Kidney epithelial cell (primary cell): ENCODE measurements at regions not wholly inside any gene's neighbourhood (a gene's known extent, or its start where the extent isn't known, plus 50 kb on each side); places are given as distances from the start of the nearest gene placed in this dataset.

Source experiments
- DNase-seq: peaks from one replicate; pipeline ENCODE4 v3.0.0-alpha.2; 2010; ENCODE audit warnings: low read depth
- H3K27me3 ChIP-seq: 2 replicates; pipeline ENCODE4 v1.6.0; 2011; ENCODE audit warnings: low read length; ENCODE audit not compliant: control insufficient read depth, insufficient read depth
- H3K36me3 ChIP-seq: 2 replicates; pipeline ENCODE4 v1.5.1; 2011; ENCODE audit warnings: low read length; ENCODE audit not compliant: control insufficient read depth, insufficient read depth
- H3K4me3 ChIP-seq: 2 replicates; pipeline ENCODE4 v1.5.1; 2011; ENCODE audit warnings: low read depth, mild to moderate bottlenecking, control low read depth, low read length
- TF ChIP-seq, protein P1 (sequence below): IDR thresholded peaks from 2 replicates; pipeline ENCODE4 v1.5.1; 2011; ENCODE audit warnings: mild to moderate bottlenecking, moderate library complexity, low read length, control low read depth, inconsistent platforms; ENCODE audit not compliant: insufficient read depth, poor library complexity, severe bottlenecking

DNA sequence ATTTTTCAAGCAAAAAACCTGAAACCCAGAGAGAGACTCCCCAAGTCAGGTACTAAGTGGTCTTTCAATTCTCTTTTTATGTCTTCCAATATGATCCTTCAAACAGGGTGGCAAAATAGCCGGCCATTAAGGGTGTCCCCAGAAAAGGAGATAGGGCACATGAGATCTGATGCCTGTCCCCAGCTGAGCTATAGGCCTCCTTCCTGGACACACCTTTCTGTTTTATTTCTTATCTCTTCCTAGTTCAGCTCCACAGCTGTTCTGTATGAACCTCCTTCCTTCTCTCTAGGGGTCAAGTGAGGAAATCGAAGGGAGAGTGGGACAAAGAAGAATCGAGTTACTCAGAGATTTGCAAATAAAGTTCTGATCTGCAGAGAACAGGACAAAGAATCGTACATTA, 112.4 kb upstream of the ATP1A1 start:
- Histone ChIP-seq H3K36me3 (no peaks in the 10 kb centered on the region), H3K27me3 (no peaks in the 10 kb centered on the region), H3K4me3 (no peak overlapping the region)
- no peak for DNase-seq
- TF ChIP-seq, protein P1, sequence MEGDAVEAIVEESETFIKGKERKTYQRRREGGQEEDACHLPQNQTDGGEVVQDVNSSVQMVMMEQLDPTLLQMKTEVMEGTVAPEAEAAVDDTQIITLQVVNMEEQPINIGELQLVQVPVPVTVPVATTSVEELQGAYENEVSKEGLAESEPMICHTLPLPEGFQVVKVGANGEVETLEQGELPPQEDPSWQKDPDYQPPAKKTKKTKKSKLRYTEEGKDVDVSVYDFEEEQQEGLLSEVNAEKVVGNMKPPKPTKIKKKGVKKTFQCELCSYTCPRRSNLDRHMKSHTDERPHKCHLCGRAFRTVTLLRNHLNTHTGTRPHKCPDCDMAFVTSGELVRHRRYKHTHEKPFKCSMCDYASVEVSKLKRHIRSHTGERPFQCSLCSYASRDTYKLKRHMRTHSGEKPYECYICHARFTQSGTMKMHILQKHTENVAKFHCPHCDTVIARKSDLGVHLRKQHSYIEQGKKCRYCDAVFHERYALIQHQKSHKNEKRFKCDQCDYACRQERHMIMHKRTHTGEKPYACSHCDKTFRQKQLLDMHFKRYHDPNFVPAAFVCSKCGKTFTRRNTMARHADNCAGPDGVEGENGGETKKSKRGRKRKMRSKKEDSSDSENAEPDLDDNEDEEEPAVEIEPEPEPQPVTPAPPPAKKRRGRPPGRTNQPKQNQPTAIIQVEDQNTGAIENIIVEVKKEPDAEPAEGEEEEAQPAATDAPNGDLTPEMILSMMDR = no peak

DNA sequence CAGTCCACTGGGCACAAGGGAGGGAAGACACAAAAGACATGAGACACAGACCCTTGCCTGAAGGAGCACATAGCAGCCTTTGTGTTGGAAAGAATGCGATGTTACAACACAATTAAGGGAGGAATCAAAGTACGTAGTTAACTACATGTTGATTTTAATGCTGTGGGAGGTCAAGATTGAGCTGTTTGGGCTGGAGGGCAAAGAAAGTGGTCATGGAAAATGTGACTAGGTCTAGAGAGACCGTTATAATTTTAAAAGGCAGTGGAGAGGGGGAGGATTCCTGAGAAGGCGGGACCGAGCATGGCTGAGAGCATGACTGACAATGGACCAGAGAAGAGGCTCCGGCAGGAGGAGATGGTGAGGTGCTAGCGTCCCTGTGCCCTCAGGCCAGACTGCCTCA, 111.8 kb upstream of the ATP1A1 start:
- TF ChIP-seq, protein P1 = no peak
- no peak for DNase-seq
- no peak overlapping the region for H3K4me3 ChIP-seq

DNA sequence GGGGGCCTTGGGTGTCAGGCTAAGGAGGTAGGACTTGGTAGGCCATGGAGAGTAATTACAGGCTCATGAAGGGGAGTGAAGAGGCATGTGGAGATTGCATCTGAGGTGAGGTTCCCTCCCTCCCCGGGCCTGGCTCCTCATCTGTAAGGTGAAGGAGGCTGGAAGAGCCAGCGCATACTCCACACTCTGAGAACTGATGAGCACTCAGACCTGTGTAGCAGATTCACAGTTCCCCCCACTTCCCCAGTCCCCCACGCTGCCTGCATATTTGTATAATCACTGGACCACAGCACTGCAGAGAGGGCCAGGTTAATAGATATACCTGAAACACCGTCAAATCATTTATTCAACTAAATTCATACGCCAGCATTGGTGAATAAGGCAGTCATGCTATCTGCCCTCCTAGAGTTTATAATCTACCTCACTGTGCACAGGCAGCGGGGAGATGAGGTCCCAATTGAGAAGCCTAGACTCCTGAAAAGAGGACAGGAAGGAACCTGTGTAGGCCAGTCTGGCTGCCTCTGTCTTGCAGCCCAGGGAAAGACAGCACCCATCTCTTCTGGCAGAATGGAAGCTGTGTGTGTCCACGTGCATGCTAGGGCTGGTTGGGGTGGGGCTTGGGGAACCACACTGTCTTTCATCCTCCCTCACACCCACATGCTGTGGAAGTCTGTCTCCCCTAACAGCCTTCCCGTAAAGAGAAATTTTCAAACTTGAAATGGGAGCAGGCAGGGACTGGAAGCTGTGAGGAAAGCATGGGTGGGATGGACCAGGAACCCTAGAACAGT, 110.6 kb upstream of the ATP1A1 start:
- TF ChIP-seq, protein P1 = no peak
- no peak for DNase-seq
- Histone ChIP-seq H3K4me3 (no peak overlapping the region), H3K27me3 (no peaks in the 10 kb centered on the region), H3K36me3 (no peaks in the 10 kb centered on the region)

More for the DNA sequence above, 111.8 kb upstream of the ATP1A1 start:
- Histone ChIP-seq H3K36me3 (no peaks in the 10 kb centered on the region), H3K27me3 (no peaks in the 10 kb centered on the region)

DNA sequence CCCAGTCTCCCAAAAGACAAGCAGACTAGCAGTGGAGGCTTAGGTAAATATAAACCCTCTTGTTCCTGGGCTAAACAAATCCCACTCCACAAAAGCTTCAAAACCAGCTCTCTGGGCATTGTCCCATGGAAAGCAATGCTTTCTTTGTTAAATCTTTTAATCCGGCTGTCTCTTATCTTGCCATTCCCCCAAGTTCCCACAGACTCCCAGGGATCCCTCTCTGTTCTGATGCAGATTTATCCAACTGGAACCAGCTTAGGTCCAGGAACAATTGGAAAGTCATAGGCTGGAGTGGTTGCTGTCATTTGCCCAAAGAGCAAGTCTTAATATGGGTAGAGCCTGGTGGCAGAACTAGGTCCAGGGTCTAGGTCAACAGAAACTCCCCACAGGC, 110.1 kb upstream of the ATP1A1 start:
- DNase-seq = no peak
- no peak overlapping the region for H3K4me3 ChIP-seq
- no peaks in the 10 kb centered on the region for H3K27me3 ChIP-seq
- H3K36me3 ChIP-seq = no peaks in the 10 kb centered on the region
- TF ChIP-seq, protein P1 = no peak

DNA sequence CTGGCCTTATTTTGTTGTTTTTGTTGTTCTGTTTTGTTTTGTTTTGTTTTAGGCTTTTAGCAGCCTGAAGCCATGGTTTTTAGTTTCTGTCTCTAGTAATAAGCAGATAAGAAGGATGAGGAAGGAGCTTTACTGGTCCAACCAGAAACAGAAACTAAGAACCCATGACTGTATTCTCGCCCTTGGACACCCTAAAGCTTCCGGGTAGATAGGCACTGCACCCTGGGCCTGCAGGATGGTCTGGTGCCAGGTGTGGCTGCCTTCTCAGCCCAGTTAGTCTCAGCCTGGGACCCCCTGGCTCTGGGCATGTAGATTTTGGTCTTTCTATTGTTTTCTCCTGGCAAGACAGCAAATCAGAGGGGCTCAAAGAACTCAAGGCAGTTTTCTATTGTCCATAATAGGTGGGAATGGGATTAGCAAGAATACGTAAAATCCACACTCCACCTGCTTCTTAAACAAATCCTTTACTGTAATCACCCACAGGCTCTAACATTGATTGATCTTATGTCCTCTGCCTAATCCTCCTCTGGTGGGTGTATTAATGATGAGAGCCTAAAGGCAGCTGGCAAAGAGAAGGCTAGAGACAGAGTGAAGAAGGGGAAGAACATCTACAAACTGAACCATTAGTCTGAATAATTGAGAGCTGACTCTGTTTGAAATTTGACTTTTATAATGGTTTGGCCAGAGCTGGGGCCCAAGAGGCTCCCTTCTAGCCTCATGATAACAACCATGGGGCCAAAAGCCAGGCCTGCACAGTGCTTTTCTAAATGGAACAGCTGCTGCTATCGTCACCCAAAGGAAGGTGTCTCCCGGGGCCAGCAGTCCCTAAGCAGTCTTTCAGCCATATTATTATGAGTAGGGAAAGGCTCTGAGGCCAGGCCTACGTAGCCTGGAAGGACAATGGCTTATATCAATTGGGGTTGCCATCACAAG, 106.8 kb upstream of the ATP1A1 start:
- H3K4me3 ChIP-seq = no peak overlapping the region
- no peaks in the 10 kb centered on the region for H3K27me3 ChIP-seq
- no peak for DNase-seq
- H3K36me3 ChIP-seq = no peaks in the 10 kb centered on the region
- TF ChIP-seq, protein P1 = no peak
